ENCODE measurements at regions not wholly inside any gene's neighbourhood (a gene's known extent, or its start where the extent isn't known, plus 50 kb on each side); places are given as distances from the start of the nearest gene placed in this dataset.
A peak's percentile ranks its signal among the peaks of the same experiment; 100 is the strongest.
"Not testable (repeated sequence)": the region's sequence is repeated elsewhere in the genome, so short reads cannot be mapped to it uniquely, and the experiment has no call there.

GRCh38 chr3:29152379-29152778, 128.5 kb upstream of the RBMS3 start:
- DNase-seq: no peak

GRCh38 chr3:29153811-29154210, 127.1 kb upstream of the RBMS3 start:
- DNase-seq: peak; percentile 16

GRCh38 chr3:29156086-29156715, 124.7 kb upstream of the RBMS3 start:
- no peak for DNase-seq

- no peak for DNase-seq
These were observed 116.0 kb upstream of the RBMS3 start for GRCh38 chr3:29164825-29165224.

GRCh38 chr3:29167180-29167579, 113.7 kb upstream of the RBMS3 start:
- DNase-seq: no peak

- DNase-seq: no peak
These were observed 112.8 kb upstream of the RBMS3 start for GRCh38 chr3:29168081-29168480.

- no peak for DNase-seq
These were observed 112.2 kb upstream of the RBMS3 start for GRCh38 chr3:29168696-29169095.

- no peak for DNase-seq
These were observed 111.4 kb upstream of the RBMS3 start for GRCh38 chr3:29169451-29169850.

- peak; percentile 3 for DNase-seq
These were observed 109.6 kb upstream of the RBMS3 start for GRCh38 chr3:29171043-29171990.

- no peak for DNase-seq
These were observed 104.4 kb upstream of the RBMS3 start for GRCh38 chr3:29176501-29176900.

GRCh38 chr3:29178809-29179793, 101.8 kb upstream of the RBMS3 start:
- DNase-seq: no peak

GRCh38 chr3:29181149-29181780, 99.6 kb upstream of the RBMS3 start:
- DNase-seq: no peak

GRCh38 chr3:29181872-29182271, 99.0 kb upstream of the RBMS3 start:
- DNase-seq: no peak

- DNase-seq: not testable (repeated sequence)
These were observed 98.0 kb upstream of the RBMS3 start for GRCh38 chr3:29182828-29183227.

GRCh38 chr3:29183346-29184087, 97.4 kb upstream of the RBMS3 start:
- DNase-seq: no peak

- no peak for DNase-seq
These were observed 95.2 kb upstream of the RBMS3 start for GRCh38 chr3:29185706-29186105.

GRCh38 chr3:29186131-29186599, 94.7 kb upstream of the RBMS3 start:
- DNase-seq: no peak

GRCh38 chr3:29186982-29187725, 93.7 kb upstream of the RBMS3 start:
- DNase-seq: no peak

GRCh38 chr3:29189328-29189727, 91.5 kb upstream of the RBMS3 start:
- DNase-seq: no peak

- DNase-seq: no peak
These were observed 86.7 kb upstream of the RBMS3 start for GRCh38 chr3:29194139-29194538.

GRCh38 chr3:29195056-29195455, 85.8 kb upstream of the RBMS3 start:
- DNase-seq: no peak
